GM04504 (cell line): ENCODE measurements at regions not wholly inside any gene's neighbourhood (a gene's known extent, or its start where the extent isn't known, plus 50 kb on each side); places are given as distances from the start of the nearest gene placed in this dataset.
"Not testable (repeated sequence)": the region's sequence is repeated elsewhere in the genome, so short reads cannot be mapped to it uniquely, and the experiment has no call there.

Source experiments
- DNase-seq: peaks from one replicate; pipeline ENCODE4 v3.0.0-alpha.2; 2012; ENCODE audit warnings: low read depth

- DNase-seq = no peak
These were observed 562.7 kb upstream of the ID2 start for GRCh38 chr2:8118940-8119781.

- DNase-seq = peak; percentile 41
These were observed 561.9 kb upstream of the ID2 start for GRCh38 chr2:8119782-8120505.

- no peak for DNase-seq
These were observed 561.4 kb upstream of the ID2 start for GRCh38 chr2:8120506-8120860.

- DNase-seq = no peak
These were observed 560.6 kb upstream of the ID2 start for GRCh38 chr2:8121022-8121825.

GRCh38 chr2:8121826-8122513 is 559.9 kb upstream of the ID2 start:
- no peak for DNase-seq

GRCh38 chr2:8122520-8122919 is 559.3 kb upstream of the ID2 start:
- DNase-seq = no peak

- DNase-seq = no peak
These were observed 558.4 kb upstream of the ID2 start for GRCh38 chr2:8123464-8123863.

GRCh38 chr2:8125741-8126711 is 555.8 kb upstream of the ID2 start:
- DNase-seq = no peak

- no peak for DNase-seq
These were observed 555.1 kb upstream of the ID2 start for GRCh38 chr2:8126783-8127182.

GRCh38 chr2:8131423-8131822 is 550.4 kb upstream of the ID2 start:
- DNase-seq = not testable (repeated sequence)

- no peak for DNase-seq
These were observed 549.5 kb upstream of the ID2 start for GRCh38 chr2:8132351-8132831.

GRCh38 chr2:8132879-8133278 is 549.0 kb upstream of the ID2 start:
- no peak for DNase-seq

GRCh38 chr2:8133363-8133762 is 548.5 kb upstream of the ID2 start:
- DNase-seq = no peak

GRCh38 chr2:8133913-8134472 is 547.9 kb upstream of the ID2 start:
- no peak for DNase-seq

- no peak for DNase-seq
These were observed 547.4 kb upstream of the ID2 start for GRCh38 chr2:8134473-8134932.

GRCh38 chr2:8134985-8135682 is 546.7 kb upstream of the ID2 start:
- DNase-seq = no peak

GRCh38 chr2:8137801-8138200 is 544.1 kb upstream of the ID2 start:
- no peak for DNase-seq

- DNase-seq = no peak
These were observed 543.3 kb upstream of the ID2 start for GRCh38 chr2:8138525-8138922.

- peak; percentile 42 for DNase-seq
These were observed 542.8 kb upstream of the ID2 start for GRCh38 chr2:8138923-8139667.
